GM18520 (cell line): ENCODE measurements at regions not wholly inside any gene's neighbourhood (a gene's known extent, or its start where the extent isn't known, plus 50 kb on each side); places are given as distances from the start of the nearest gene placed in this dataset.

Source experiments
- ATAC-seq: cut with Tn5 transposase; IDR thresholded peaks from one replicate; pipeline ENCODE4 v1.9.1; 2021; ENCODE audit not compliant: unreplicated experiment

DNA sequence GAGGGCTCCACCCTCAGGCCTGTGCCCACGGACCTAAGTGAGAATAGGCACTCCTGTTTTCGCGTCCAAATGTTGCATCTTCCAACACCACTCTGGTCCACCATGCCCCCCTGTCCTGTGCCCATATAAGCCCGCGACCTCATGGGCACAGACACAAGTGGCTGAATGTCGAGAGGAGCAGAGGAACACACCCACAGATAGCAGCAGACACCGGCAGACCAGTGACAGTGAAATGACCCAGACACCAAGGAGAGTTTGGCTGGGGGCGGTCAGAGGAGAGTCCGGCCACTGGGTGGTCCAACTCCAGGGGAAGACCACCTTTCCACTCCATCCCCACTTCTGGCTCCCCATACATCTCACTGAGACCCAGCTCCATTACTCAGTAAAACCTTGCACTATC is 161.4 kb upstream of the DAB2 start:
- ATAC-seq, result no peak

DNA sequence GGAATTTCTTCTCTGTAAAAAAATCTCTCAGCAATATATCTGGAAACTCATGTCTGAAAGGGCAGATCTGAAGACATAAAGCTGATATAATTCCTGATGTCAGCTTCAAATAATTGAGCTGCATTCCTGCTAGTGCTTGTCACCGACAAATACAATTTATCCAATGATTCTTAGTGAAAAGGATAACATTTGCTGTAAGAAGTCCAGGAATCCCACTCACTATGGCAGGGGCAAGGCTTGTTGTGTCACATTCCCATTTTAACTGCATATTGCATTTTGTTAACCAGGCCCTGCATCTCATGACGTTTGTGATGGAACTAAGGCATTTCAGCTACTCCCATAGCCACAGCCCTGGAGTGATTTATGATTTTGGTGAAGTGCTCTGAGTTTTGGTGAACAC is 160.1 kb upstream of the DAB2 start:
- ATAC-seq, result no peak

DNA sequence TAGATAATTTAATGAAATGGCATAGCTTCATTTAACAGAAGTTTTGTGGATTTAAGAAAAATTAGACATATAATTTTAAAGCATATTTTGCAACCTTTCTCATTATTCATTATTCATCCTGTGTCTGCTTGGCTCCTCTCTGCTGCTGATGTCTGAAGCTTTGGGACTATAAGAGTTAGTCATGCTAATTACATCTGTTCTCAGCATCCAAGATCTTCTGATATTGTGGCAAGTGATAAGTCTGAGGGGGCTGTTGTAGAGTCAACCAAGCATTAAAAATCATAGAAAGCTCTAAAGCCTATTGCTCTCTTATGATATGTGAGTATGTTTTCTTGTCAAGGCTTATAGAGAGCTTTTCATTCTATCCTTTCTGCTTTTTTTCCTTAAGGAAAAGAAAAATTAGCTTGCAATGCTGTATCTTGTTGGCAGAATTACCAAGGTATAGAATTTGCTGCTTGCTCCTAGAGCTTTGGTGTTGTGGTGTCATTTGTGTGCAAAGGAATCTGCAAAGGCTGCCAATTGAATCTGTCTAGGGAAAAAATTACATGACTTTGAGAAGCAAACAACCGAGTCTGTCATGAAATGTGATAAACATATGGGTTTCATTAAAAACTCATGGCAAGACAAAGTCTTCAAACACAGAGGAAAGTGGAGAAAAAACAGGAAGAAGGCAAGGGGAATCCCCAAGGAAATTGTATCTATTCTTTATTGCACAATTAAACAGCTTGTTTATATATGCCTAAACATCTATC is 156.1 kb upstream of the DAB2 start:
- no peak for ATAC-seq

DNA sequence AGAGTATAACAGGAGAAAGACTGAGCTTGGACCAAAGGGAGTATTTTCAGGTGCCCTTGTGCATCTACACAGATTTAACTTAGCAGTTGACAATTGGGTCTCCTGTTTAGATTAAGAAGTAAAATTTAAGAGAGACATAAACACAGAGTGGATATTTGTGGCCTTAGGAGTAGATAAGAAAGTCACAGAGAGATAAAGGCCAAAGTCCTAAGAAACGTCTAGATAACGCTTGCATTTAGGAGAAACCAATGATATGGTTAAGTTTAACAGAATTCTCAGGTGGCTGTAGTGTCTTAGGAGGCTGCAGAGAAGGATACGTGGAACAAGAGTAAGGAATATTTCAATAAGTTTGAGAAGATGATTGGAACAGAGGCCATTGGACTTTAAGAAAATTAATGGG is 155.0 kb upstream of the DAB2 start:
- no peak for ATAC-seq

DNA sequence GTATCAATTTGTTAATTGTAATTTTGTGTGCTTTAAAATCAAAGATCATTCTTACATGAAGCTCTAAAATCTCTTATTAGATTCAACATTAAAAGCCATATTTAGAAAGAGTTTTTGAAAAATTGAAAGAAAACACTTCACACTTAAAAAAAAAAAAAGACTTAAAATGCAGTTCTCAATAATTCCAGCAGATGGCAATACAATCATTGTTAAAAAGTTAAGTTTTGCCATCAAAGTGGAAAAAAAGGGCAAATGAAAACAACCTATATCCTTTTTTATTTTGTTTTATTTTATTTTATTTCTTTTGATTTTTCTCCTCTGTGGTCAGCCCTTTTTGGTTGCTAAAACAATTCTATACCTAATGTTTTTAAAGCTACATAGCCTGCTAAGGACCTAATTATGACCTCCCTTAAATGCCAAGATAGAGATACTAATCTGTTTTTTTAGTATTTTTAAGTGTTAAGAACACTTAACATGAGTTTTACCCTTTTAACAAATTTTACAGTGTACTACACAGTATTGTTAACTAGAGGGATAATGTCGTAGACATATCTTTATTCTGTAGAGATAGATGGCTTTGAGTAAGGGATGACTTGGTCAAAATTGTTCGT is 154.2 kb upstream of the DAB2 start:
- ATAC-seq, result no peak

DNA sequence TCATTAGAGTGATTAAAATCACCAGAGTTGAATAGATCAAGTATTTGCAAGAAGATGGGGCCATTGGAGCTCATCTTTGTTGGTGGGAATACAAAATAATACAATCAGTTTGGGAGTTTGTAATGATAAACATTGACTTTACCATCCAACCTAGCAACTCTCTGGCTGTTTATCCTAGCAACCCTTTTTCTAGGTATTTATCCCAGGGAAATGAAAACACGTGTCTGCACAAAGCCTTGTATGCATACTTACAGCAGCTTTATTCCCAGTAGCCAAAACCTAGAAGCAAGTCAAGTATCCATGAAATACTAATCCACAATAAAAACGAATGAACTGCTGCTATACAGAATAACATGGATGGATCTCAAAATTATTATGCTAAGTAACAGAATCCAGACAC is 152.7 kb upstream of the DAB2 start:
- no peak for ATAC-seq

DNA sequence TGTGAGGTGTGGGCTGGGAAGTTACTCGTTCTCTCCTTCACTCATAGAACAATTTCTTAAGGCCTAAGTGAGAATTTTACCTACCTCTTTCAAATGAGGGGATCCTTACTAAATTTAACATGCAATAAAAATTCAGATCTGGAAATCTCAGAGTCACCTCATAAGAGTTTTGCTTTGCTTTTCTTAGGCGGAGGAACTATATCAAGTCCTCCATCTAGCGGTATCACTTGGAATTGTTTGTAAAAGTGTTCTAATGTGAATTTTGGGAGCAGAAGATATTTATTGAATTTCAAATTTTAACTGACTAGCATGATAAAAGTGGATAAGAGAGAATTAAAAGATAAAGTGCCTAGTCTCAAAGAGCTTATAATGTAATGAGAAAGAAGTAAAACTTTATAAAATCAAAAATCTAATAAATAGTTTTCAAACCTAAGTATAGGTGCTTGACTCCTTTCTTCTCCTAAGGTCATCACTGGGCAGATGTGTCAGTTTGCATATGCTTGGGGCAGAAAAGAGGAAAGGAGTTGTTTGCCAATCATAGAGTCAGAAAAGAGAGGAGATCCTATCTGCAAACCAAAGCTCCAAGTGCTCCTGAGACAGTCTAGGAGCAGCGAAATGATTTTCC is 145.7 kb upstream of the DAB2 start:
- ATAC-seq, result no peak

DNA sequence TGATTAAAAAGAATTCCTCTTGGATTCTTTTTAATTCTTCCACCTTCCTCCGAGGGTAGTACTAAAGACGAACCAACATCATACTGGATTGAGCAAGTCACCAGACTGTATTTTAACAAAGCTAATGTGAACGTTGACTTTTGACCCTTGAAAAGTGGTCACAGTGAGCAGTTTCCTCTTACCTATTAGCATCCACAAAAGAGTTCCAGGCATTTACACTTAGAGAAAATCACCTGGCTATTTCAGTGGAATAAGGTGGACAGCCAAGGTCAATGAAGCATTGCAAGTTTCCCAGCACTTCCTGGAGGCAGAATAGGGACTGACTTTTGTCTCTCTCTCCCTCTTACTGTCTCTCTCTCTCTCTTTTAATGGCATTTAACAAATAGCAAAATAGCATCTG is 145.1 kb upstream of the DAB2 start:
- ATAC-seq, result no peak

DNA sequence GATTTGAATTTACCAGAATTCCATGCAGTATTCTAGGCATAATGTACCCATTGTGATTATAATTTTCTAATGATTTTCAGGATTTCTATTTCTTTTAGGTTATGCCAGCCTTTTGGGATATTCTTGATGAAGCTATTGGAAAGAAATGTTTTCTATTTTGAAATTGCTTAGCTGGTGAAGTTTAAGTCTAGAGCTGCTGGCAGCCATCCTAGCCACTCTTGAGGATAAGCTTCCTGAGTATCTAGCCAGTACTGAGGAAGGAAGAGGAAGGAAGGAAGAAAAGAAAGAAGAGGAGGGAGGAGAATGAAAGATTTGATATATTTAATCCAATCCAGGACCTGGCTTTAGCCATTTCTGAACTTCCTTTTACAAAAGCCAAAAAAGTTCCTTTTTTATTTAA is 142.1 kb upstream of the DAB2 start:
- no peak for ATAC-seq

DNA sequence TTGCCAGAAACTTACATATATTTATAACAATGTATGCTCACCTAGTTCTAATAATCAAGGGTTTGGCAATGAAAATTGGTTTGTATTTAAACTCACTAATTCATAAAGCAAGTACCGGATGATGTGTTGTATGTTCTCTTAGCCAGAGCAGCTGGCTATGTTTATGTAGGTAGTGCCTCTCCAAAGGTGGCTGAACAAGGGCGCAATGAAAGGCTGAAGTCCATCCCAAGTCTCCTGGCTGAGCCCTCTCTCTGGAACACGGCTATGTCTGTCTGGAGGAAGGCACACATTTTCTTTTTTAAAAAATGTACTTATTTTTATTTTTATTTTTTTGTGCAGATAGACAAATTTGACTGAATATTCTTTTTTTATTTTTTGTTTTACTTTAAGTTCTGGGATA is 141.2 kb upstream of the DAB2 start:
- ATAC-seq, result no peak

DNA sequence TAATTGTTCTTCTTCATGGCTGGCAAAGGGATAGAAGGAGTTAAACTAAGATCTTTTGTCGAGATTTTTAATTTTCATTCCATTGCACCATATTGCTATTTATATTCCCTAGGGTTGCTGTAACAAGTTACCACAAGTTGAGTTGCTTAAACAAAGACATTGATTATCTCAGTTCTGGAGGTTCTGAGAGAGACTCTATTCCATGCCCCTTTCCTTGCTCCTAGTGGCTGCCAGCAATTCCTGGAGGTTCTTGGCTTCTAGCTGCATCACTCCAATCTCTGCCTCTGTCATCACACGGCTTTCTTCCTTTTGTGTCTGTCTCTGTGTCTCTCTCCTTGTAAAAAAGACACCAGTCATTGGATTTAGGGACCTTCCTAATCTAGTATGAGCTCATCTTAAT is 136.6 kb upstream of the DAB2 start:
- ATAC-seq, result no peak

DNA sequence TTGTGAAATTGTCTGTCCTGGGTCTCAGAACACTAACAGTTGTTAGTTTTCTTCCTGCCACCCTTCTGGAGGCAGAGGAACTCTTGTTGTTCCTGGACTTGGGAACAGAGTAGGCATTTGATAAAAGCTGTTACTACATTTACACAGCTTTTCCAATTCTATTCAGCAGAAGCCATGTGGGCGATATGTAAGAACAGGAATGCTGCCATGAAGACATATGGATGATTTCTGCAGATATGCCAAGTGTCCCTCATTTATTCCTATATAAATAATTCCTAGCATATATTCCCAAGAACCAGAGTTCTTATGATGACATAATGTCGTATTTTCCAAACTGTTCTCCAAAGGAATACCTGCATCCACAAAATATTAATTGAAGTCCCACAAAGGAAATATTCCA is 135.9 kb upstream of the DAB2 start:
- ATAC-seq, result no peak

DNA sequence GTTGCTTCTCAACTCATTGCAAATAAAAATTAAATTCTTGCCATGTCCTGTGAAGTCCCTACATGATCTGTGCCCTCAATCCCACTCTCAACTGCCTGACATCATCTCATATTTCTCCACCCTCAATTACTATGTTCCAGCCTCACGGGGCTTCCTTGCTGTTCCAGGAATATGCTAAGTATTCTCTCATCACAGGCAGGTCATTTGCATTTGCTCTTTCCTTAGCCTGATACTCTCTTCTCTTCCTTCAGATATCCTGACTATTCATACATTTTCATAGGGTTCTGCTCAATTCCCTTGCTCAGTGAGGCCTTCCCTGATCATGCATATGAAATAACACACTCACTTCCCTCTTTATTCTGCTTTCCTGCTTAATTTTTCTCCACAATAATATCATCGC is 135.1 kb upstream of the DAB2 start:
- no peak for ATAC-seq

DNA sequence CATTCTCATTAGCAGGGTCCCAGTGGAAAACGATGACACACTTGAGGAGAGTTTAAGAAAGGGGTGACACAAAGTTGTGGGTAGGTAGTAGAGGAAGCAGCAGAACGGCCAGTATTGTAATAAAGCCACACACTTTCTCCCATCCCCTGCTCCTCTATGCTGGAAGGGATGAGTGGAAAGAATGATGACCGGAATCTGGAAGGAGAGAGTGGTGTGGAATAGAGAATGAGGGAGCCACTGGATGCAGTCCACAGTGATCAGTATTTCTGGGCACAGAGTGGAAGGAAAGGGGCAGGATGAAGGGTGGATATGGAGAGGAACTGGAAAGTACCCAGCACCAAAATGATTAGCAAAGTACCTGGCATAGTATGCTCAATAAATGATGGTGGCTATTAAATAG is 133.8 kb upstream of the DAB2 start:
- ATAC-seq, result no peak

DNA sequence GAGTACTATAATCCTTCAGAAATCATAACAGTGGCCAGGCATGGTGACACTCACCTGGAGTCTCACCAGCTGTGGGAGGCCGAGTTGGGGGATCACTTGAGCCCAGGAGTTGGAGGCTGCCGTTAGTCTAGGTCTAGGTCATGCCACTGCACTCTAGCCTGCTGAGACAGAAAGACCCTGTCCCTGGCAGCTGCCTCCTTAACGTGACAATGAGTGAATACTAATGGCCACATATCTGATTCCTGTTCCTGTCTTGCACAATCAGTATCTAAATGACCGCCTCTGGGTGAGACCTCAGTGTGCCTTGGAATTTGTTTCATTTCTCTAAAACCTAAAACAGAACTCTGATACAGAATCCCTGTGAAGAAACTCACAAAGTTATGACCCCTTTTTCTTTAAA is 131.0 kb upstream of the DAB2 start:
- ATAC-seq, result no peak

DNA sequence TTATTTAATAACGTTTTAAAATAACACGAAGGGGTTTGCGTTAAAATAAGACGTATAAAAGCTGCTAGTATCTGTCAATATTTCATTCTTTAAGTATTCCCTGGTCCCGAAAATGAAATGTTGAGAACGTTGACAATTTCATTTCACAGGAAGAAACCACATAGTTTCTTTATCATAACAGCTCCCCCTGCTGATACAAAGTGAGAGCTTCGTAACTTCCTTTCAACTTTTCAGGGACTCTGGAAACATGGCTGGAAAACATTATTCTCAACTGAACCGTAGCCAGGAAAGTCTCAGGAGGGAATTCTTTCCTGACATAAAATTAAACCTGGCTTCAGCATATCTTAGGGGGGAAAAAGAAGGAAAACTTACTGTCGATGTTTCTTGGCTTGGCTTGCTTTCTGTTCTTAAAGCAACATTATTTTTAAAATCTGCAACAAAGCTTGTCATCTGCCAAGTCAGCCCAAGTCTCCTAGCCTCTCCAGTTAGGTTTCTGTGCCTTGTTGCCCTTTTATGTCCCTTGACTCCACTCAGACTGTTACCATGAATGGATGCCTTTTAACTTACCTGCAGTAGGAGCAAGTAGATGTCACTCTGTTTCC is 122.9 kb upstream of the DAB2 start:
- no peak for ATAC-seq

DNA sequence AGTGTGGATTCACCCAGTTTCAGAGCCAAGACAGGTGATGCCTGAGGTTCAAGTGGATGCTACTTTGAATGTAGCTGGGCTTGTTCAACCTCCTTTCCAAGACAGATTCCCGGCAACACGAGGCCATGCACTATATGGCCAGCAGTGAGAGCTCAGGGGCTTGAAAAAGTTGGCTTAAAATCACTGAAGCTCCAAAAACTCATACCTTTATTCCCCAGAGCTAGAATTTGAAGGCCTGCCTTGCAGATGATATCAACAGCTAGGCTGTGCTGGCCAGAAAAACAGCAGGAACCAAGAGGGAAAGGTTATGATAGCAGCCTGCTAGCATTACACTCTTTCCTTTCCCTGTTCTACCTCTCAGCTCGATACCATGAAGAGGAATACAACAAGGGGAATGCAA is 120.2 kb upstream of the DAB2 start:
- ATAC-seq, result no peak

DNA sequence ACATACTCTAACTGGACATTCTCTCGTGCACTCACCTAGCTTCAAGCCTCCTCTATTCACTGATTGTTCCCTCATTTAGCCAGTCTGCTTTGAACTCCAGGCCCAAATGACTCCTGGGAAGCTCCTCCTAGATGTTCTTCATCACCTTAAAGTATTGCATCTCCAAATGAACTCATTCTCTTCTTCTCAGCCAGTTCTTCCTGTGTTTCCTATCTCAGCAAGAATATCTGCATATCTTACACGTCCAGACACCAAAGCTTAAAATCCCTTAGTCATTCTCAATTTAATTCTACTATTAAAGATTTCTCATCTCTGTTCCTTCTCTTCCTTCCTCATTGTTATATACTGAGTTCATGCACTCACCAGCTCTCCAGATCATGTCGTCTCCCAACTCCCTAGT is 118.6 kb upstream of the DAB2 start:
- ATAC-seq, result no peak

DNA sequence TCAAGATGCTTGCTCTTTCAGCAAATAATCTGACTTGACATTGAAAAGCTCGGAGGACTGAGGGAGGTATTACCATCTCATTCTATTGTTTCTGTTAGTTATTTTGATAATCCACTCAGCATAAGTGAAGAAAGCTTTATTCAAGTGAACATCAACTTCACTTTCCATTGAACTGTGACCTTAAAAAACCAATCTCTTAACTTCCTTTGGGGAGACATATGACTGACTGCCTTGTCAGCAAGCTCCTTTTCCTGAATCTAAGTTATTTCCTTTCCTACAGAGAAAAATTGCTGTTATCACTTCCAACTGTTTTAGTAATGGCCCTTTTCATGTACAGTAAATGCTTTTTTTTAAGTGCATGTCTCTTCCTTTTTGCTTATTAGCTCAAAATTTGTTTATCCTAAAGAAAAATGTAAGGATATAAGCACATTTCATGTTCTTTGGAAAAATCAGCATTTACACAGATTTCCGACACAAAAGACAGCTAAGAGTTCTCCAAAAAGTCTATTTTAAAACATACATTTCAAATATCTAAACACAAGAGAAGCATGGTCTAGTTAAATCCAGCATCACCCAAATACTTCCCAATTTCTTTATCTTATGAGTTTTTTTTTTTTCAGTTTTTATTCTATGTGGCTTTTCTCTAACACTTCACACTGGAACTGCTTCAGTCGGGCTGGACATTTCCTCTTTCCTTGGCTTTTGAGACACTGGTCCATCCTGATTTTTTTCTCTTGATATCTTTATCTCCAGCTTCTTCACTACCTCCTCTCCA is 117.9 kb upstream of the DAB2 start:
- ATAC-seq, result no peak

DNA sequence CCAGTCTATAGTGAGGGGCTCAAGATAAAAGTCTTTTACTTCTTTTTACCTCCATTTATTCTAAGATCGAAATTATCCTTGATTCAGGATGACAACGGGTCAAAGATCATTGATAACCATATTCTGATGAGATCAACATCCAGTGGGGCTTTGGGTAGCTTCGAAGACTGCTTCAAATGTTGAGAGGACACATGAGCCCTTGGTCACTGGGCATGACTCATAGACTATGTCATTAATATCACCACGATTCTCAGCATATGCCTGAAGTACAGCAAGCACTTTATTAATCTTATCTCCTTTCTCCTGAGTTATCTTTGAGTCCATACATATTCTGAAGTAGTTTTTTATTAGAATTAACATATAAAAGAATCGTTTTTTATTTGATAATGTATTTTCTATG is 117.1 kb upstream of the DAB2 start:
- no peak for ATAC-seq

DNA sequence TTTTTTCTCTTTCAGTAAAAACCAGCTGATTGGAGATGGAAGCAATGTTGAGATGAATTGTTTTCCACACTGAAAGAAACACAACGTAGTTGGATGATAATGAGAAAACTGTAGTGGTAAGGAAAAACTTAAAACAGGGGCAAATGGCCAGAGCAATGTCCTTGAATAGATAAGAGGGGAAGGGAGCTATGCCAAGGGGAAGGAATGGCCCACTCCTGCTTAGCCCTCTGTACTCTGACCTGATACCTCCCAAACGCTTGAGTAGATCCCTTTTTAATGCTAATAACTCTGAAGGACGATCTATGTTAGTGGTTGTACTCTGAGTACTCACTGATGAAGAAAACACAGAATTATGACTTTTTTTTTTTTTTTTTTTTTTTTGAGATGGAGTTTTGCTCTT is 114.7 kb upstream of the DAB2 start:
- no peak for ATAC-seq

DNA sequence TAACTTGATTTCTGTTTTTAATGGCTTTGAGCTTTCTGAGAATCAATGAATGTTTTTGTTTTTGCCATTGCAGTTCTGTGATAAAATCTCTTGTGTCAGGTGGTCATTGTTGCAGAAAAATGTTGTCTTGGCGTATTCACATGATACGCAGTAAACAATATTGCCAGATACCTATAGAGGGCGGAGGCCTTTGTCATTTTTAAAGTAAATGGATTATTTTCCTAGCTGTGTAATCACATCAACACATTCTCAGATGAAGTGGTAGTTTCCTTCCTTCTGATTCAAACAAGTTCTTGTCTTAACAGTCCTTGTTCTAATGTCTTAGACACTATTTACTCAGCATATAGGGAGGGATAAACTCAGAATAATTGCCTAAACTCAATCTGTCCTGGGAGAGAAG is 109.9 kb upstream of the DAB2 start:
- ATAC-seq, result no peak
